PC-9 (cell line): ENCODE measurements at regions not wholly inside any gene's neighbourhood (a gene's known extent, or its start where the extent isn't known, plus 50 kb on each side); places are given as distances from the start of the nearest gene placed in this dataset.
"Not testable (repeated sequence)": the region's sequence is repeated elsewhere in the genome, so short reads cannot be mapped to it uniquely, and the experiment has no call there.

ENCODE experiments used
- BruUV-seq: library from RNA; stranded (reverse); fragments of 400-500 nt; replicated peaks from 2 replicates; lab custom pipeline; 2021; lab: Mats Ljungman, UMichigan
- CTCF ChIA-PET: fragments of 300-600 bp; sonication (Branson Sonifier 250); formaldehyde crosslinking; loops from one replicate; lab custom pipeline; 2022; ENCODE audit warnings: antibody characterized with exemption; lab: Charles Lee
- POLR2A ChIA-PET: fragments of 300-600 bp; sonication (Branson Sonifier 250); formaldehyde crosslinking; loops from one replicate; lab custom pipeline; 2022; ENCODE audit warnings: antibody characterized with exemption; ENCODE audit not compliant: unreplicated experiment; lab: Charles Lee
- DNase-seq, 2 experiments: peaks; one replicate each; pipeline versions ENCODE4 v3.0.0 to v3.0.0-alpha.2; 2015 to 2022; ENCODE audit warnings: mixed read lengths in 1 of 2
- H2AFZ ChIP-seq: fragments of 200-600 bp; sonication (generic); 2 replicates; pipeline ENCODE4 v1.8.1; 2017; ENCODE audit warnings: antibody characterized with exemption
- H3F3A ChIP-seq: fragments of 200-600 bp; sonication (generic); 2 replicates; pipeline ENCODE4 v1.8.1; 2017; ENCODE audit warnings: antibody characterized with exemption, mild to moderate bottlenecking, low read depth; ENCODE audit not compliant: insufficient read depth
- H3K27ac ChIP-seq: fragments of 200-600 bp; sonication (generic); 2 replicates; pipeline ENCODE4 v1.6.1; 2016; ENCODE audit warnings: mixed run types
- H3K27me3 ChIP-seq: fragments of 200-600 bp; sonication (generic); 2 replicates; pipeline ENCODE4 v1.6.1; 2016; ENCODE audit warnings: low read depth, mixed run types; ENCODE audit not compliant: insufficient read depth
- H3K36me3 ChIP-seq: fragments of 200-600 bp; sonication (generic); 2 replicates; pipeline ENCODE4 v1.6.1; 2016; ENCODE audit warnings: low read depth, mixed run types
- H3K4me1 ChIP-seq: fragments of 200-600 bp; sonication (generic); replicated peaks from 2 replicates; pipeline ENCODE4 v1.6.1; 2016; ENCODE audit warnings: mixed run types; ENCODE audit not compliant: insufficient read depth
- H3K4me2 ChIP-seq: fragments of 200-600 bp; sonication (generic); 2 replicates; pipeline ENCODE4 v1.6.1; 2017; ENCODE audit warnings: mixed run types
- H3K4me3 ChIP-seq: fragments of 200-600 bp; sonication (generic); 2 replicates; pipeline ENCODE4 v1.6.1; 2016; ENCODE audit warnings: mixed run types
- H3K79me2 ChIP-seq: fragments of 200-600 bp; sonication (generic); 2 replicates; pipeline ENCODE4 v1.6.1; 2017; ENCODE audit warnings: low read depth, mixed run types
- H3K9me2 ChIP-seq: fragments of 200-600 bp; sonication (generic); 2 replicates; pipeline ENCODE4 v1.8.1; 2017; ENCODE audit warnings: mild to moderate bottlenecking; ENCODE audit not compliant: insufficient read depth
- H3K9me3 ChIP-seq: fragments of 200-600 bp; sonication (generic); 2 replicates; pipeline ENCODE4 v1.8.1; 2016; ENCODE audit warnings: low read depth; ENCODE audit not compliant: insufficient read depth
- H4K20me1 ChIP-seq: fragments of 200-600 bp; sonication (generic); 2 replicates; pipeline ENCODE4 v1.8.1; 2017; ENCODE audit not compliant: insufficient read depth
- EZH2 ChIP-seq: fragments of 200-600 bp; sonication (generic); IDR thresholded peaks from 2 replicates; pipeline ENCODE4 v1.8.0; 2017; ENCODE audit warnings: antibody characterized with exemption, low read depth
- intact Hi-C: fragments of 100-400 bp; cut with micrococcal nuclease; formaldehyde crosslinking; loops from one replicate; pipeline ENCODE4 v1.10.0; 2022; ENCODE audit not compliant: unreplicated experiment
- TF ChIP-seq, protein P1 (sequence below): fragments of 200-600 bp; sonication (generic); conservative IDR thresholded peaks from 2 replicates; pipeline ENCODE4 v1.6.1; 2017; ENCODE audit warnings: mixed run types, antibody characterized with exemption, mild to moderate bottlenecking, moderate library complexity

DNA sequence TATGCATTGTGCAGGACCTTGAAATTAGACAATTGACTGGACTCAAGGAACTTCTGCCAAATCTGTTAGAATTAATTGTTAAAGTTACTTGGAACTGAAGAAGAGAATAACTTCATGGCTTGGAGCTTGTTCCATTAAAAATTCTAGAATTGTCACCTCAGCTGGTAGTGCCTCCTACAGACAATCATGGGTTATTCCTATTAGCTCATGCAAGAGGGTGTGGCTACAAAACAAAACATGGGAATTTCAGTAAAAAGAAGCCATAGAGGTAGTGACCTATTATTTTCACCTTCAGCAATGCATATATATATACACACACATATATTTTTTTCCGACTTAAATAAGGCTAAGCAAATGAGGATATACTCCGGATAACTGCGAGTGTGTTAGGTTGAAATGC is 181.9 kb upstream of the DTNA start:
- Histone ChIP-seq H3K4me1 (no peaks in the 10 kb centered on the region), H3K27ac (no peak overlapping the region), H3K4me3 (no peak overlapping the region), H2AFZ (no peak overlapping the region), H3F3A (no peaks in the 10 kb centered on the region), H4K20me1 (no peaks in the 10 kb centered on the region), H3K4me2 (no peak overlapping the region), H3K36me3 (no peaks in the 10 kb centered on the region), H3K79me2 (no peaks in the 10 kb centered on the region), H3K9me2 (no peaks in the 10 kb centered on the region), H3K9me3 (no peaks in the 10 kb centered on the region), H3K27me3 (no peaks in the 10 kb centered on the region)
- CTCF ChIA-PET, result no interaction called here
- intact Hi-C loops, result no loop called here
- BruUV-seq, result no TSS peak
- POLR2A ChIA-PET, result no interaction called here
- no peak for TF ChIP-seq EZH2
- TF ChIP-seq, protein P1, sequence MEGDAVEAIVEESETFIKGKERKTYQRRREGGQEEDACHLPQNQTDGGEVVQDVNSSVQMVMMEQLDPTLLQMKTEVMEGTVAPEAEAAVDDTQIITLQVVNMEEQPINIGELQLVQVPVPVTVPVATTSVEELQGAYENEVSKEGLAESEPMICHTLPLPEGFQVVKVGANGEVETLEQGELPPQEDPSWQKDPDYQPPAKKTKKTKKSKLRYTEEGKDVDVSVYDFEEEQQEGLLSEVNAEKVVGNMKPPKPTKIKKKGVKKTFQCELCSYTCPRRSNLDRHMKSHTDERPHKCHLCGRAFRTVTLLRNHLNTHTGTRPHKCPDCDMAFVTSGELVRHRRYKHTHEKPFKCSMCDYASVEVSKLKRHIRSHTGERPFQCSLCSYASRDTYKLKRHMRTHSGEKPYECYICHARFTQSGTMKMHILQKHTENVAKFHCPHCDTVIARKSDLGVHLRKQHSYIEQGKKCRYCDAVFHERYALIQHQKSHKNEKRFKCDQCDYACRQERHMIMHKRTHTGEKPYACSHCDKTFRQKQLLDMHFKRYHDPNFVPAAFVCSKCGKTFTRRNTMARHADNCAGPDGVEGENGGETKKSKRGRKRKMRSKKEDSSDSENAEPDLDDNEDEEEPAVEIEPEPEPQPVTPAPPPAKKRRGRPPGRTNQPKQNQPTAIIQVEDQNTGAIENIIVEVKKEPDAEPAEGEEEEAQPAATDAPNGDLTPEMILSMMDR, result no peak
- DNase-seq, result no peak

DNA sequence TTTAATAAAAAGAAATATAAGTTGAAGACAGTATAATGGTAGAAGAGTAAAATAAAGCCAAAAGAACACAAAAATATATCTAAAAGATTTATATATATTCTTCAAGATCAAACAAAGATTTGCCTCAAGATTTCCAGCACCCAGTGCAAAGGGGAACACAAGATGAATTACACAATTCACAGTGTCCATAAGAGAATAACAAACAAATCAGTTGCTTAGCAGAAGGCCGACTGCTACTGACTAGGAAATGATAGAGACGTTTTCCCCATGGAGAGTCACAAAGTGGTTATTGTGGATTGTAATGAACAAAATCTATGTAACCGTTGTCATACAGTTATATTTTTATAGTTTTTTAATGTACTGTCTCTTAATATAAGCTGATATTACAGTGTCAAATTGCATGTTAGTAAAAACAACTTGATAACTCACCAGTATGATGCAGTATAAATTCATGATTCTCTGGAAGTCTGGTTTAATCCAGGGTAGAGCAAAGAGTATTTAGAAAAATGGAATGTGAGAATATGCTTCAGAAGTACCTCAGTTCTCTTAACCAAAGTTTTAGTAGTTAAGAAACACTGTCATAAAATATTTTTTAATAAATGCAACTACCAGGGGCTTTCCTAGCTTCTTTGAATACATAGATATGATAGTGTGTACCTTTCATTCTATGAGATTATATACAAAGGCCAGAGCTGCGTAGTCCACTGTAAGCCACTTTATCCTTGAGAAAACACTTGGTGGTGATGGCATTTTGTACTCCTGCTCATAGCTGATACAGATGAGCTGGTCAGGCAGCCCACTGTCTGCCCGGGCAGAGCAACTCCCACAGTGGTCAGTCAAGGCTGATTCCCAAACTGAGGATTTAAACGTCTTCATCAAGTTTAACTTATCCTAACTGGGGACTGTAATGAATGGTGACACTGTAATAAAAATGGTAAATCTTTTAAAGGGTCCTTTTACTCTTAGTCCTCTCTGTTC is 180.5 kb upstream of the DTNA start:
- TF ChIP-seq, protein P1, result no peak
- no peak for TF ChIP-seq EZH2
- Histone ChIP-seq H3K4me1 (no peaks in the 10 kb centered on the region), H3K36me3 (no peaks in the 10 kb centered on the region), H3K9me2 (no peaks in the 10 kb centered on the region), H3K27me3 (no peaks in the 10 kb centered on the region), H3K4me3 (no peak overlapping the region), H2AFZ (no peak overlapping the region), H3K27ac (no peak overlapping the region), H3K9me3 (no peaks in the 10 kb centered on the region), H3K4me2 (no peak overlapping the region), H3F3A (no peaks in the 10 kb centered on the region), H3K79me2 (no peaks in the 10 kb centered on the region), H4K20me1 (no peaks in the 10 kb centered on the region)
- ChIA-PET POLR2A (no interaction called here), CTCF (no interaction called here)
- DNase-seq, result no peak
- no TSS peak for BruUV-seq
- intact Hi-C loops, result no loop called here

DNA sequence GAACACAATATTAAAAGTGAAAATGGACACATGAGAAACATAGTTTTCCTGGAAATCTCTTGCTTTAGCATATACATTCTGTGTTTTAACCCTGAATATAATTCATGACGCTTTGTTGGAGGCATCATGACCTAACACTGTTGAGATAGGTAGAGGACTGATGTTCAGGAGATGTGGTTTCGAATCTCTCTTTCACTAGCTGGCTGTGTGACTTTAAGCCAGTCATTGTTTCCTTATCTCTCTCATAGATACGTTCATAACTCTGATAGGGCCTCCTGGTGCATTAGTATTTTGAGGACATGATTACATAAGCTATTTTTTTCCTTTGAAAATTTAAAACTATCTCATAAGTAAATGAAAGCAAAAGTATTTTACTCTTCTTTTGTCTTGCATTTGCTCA is 179.0 kb upstream of the DTNA start:
- Histone ChIP-seq H3K27me3 (no peaks in the 10 kb centered on the region), H3K9me2 (no peaks in the 10 kb centered on the region), H3K4me3 (no peak overlapping the region), H3K9me3 (no peaks in the 10 kb centered on the region), H3K4me1 (no peaks in the 10 kb centered on the region), H3K4me2 (no peak overlapping the region), H4K20me1 (no peaks in the 10 kb centered on the region), H3K79me2 (no peaks in the 10 kb centered on the region), H3K27ac (no peak overlapping the region), H3K36me3 (no peaks in the 10 kb centered on the region), H3F3A (no peaks in the 10 kb centered on the region), H2AFZ (no peak overlapping the region)
- ChIA-PET CTCF (no interaction called here), POLR2A (no interaction called here)
- TF ChIP-seq EZH2, result no peak
- TF ChIP-seq, protein P1, result no peak
- no peak for DNase-seq
- intact Hi-C loops, result no loop called here
- no TSS peak for BruUV-seq

DNA sequence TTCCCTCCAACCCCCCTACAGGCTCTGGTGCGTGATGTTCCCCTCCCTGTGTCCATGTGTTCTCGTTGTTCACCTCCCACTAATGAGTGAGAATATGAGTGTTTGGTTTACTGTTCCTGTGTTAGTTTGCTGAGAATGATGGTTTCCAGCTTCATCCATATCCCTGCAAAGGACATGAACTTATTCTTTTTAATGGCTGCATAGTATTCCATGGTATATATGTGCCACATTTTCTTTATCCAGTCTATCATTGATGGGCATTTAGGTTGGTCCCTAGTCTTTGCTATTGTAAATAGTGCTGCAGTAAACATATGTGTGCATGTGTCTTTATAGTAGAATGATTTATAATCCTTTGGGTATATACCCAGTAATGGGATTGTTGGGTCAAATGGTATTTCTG is 175.5 kb upstream of the DTNA start:
- intact Hi-C loops, H3K9me3 ChIP-seq, H4K20me1 ChIP-seq, H3K9me2 ChIP-seq, H3F3A ChIP-seq, DNase-seq, CTCF ChIA-PET, H3K79me2 ChIP-seq, H3K4me2 ChIP-seq, H3K4me1 ChIP-seq, POLR2A ChIA-PET, H3K27ac ChIP-seq, BruUV-seq, H3K27me3 ChIP-seq, H3K36me3 ChIP-seq, H3K4me3 ChIP-seq, H2AFZ ChIP-seq: not testable (repeated sequence)
